ENCODE measurements at regions not wholly inside any gene's neighbourhood (a gene's known extent, or its start where the extent isn't known, plus 50 kb on each side); places are given as distances from the start of the nearest gene placed in this dataset.

DNA sequence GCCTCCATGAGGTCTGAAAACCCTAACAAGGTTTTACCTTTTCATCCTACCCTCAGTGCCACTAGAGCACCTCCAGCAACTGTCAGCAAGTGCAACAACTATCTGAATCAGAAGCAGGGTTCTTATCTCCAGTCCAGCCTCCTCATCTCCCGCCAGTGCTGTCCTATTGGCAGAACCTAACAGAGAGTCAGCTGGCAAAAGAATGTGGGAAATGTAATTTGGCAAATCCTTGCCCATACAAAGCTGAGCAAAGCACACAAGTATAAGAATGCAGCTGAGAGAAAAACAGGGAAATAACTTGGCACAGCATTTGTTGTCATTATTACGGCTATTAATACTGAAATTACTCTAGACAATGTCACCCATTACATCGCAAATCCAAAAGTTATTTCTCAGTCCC lies 124.2 kb downstream of the ATP6V1G3 start:
- TF ChIP-seq, protein P1, sequence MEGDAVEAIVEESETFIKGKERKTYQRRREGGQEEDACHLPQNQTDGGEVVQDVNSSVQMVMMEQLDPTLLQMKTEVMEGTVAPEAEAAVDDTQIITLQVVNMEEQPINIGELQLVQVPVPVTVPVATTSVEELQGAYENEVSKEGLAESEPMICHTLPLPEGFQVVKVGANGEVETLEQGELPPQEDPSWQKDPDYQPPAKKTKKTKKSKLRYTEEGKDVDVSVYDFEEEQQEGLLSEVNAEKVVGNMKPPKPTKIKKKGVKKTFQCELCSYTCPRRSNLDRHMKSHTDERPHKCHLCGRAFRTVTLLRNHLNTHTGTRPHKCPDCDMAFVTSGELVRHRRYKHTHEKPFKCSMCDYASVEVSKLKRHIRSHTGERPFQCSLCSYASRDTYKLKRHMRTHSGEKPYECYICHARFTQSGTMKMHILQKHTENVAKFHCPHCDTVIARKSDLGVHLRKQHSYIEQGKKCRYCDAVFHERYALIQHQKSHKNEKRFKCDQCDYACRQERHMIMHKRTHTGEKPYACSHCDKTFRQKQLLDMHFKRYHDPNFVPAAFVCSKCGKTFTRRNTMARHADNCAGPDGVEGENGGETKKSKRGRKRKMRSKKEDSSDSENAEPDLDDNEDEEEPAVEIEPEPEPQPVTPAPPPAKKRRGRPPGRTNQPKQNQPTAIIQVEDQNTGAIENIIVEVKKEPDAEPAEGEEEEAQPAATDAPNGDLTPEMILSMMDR (IDR thresholded peaks at IDR 0.05) = no peak
- TF ChIP-seq POLR2A (IDR thresholded peaks at IDR 0.05) = no peak
